GM10248 (cell line): ENCODE measurements at regions not wholly inside any gene's neighbourhood (a gene's known extent, or its start where the extent isn't known, plus 50 kb on each side); places are given as distances from the start of the nearest gene placed in this dataset.

Experiments
- CTCF ChIA-PET: fragments of 300-600 bp; sonication (Branson Sonifier 250); formaldehyde crosslinking; extraction: SDS; loops from one replicate; lab custom pipeline; 2021; ENCODE audit warnings: antibody characterized with exemption; lab: Yijun Ruan, JAX
- POLR2A ChIA-PET: fragments of 350-650 bp; sonication (Branson Sonifier 250); formaldehyde crosslinking; extraction: SDS; loops from one replicate; lab custom pipeline; 2020; ENCODE audit warnings: antibody characterized with exemption; lab: Yijun Ruan, JAX
- DNase-seq: peaks from one replicate; pipeline ENCODE4 v3.0.0; 2012; ENCODE audit errors: extremely low spot score
- TF ChIP-seq, protein P1 (sequence below): IDR thresholded peaks from 2 replicates; pipeline ENCODE4 v1.5.1; 2012; ENCODE audit warnings: mild to moderate bottlenecking, low read depth; ENCODE audit errors: extremely low read depth, missing control alignments, control extremely low read depth

DNA sequence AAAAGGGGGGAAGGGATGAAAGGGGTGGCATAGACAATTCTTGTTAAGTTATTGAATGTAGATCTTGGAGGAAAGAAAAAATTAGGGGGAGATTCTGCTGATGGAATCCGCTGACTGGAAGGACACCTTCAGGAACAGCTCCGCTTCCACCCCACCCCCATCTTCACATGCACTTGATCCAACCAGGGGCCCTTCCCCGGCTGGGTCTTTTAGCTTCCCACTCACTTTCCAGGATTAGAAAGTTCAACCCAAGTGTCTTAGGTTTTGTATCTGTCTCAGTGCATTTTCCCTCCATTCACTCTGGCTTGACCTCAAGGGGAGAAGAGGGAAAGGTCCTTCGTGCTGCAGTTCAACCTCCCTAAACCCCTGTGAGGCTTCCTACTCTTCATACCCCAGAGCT, 141.4 kb downstream of the IRS2 start:
- DNase-seq = no peak
- POLR2A ChIA-PET = no interaction called here
- CTCF ChIA-PET = no interaction called here

DNA sequence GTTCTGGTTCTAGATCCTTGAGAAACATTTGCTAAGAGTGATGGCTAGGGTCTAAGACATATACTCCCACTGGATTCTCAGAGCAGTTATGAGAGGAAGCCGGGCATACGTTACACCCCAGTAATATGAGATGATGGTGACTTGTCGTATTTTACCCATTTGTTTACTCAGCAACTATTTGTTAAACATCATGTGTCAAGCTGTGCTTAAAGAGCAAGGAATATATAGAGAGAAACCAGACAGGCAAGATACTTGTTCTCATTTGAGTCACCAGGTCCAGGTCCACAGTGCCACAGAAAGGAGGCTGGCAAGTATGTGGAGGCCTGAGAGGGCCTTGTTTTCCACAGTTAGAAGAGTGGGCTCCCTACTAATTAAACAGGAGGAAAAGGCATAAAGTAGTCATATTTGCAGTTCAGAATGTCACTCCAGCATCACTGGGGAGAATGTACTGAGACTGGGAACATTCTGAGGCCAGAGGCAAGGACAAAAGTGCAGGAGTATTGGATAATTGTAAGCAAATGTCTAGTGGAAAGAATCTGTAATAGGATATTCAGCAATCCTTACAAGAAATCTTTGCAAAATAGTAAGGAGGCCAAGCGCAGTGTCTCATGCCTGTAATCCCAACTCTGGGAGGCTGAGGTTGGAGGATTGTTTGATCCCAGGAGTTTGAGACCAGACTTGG, 142.2 kb downstream of the IRS2 start:
- TF ChIP-seq, protein P1, sequence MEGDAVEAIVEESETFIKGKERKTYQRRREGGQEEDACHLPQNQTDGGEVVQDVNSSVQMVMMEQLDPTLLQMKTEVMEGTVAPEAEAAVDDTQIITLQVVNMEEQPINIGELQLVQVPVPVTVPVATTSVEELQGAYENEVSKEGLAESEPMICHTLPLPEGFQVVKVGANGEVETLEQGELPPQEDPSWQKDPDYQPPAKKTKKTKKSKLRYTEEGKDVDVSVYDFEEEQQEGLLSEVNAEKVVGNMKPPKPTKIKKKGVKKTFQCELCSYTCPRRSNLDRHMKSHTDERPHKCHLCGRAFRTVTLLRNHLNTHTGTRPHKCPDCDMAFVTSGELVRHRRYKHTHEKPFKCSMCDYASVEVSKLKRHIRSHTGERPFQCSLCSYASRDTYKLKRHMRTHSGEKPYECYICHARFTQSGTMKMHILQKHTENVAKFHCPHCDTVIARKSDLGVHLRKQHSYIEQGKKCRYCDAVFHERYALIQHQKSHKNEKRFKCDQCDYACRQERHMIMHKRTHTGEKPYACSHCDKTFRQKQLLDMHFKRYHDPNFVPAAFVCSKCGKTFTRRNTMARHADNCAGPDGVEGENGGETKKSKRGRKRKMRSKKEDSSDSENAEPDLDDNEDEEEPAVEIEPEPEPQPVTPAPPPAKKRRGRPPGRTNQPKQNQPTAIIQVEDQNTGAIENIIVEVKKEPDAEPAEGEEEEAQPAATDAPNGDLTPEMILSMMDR = no peak
- ChIA-PET POLR2A (no interaction called here), CTCF (no interaction called here)
- no peak for DNase-seq

More for the DNA sequence above, 141.4 kb downstream of the IRS2 start:
- TF ChIP-seq, protein P1 = no peak

DNA sequence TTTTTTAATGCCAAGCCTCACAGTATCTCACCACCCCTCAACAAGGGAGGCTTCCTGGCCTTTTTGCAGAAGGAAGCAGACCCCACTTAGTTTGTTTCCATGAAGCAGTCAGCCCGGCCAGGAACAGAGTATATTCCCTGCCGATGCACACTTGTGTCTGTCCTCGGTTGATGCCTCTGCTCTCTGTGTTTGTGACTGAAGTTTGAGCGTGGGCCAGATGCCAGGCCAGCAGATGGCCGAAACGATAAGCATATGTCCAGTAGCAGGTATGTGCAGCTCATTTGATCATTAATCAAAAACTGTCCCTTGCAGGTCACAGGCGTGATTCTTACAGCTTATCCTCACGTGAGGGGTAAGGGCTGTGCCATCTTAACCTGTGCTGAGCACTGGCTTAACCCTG, 144.0 kb downstream of the IRS2 start:
- TF ChIP-seq, protein P1 = no peak
- POLR2A ChIA-PET = no interaction called here
- no peak for DNase-seq
- CTCF ChIA-PET = no interaction called here

DNA sequence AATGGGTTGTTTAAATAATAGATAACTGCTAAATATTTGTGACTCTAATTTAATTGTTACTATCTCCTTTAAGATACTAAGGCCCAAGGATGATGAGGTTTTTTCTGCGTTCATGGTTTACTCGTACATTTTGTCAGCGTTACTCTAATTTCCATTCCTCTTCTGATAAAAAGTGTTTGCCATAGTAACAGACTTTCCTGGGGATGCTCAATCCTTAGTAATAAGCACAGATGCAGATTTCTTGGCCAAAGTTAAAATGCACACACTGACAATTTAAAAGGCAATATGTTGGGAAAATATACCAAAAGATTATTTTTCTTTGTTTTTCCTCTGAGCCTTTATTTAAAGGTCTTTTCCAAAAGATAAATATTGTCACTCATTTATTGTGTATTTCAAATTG, 149.6 kb downstream of the IRS2 start:
- ChIA-PET CTCF (interaction anchor here (1.3 kb wide), 1 partner anchor 10 kb away, joined by 4 read pairs; no protein-coding TSS in a partner anchor), POLR2A (no interaction called here)
- TF ChIP-seq, protein P1 = no peak
- DNase-seq = no peak

DNA sequence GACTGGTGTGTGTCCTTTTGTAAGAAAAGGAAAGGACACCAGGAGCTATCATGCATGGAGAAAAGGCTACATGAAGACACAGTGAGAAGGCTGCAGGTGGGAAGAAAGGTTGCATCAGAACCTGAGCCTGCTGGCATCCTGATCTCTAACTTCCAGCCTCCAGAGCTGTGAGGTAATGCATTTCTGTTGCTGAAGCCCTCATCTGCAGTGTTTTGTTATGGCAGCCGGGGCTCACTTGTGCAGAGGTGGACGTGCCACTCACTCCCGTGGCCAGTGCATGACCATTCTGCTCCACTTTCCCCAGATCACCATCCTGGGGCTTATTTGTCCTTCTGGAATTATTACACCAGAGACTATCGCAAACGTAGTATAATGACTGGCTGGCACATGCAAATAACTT, 155.3 kb downstream of the IRS2 start:
- no peak for DNase-seq
- TF ChIP-seq, protein P1 = no peak
- CTCF ChIA-PET = no interaction called here
- POLR2A ChIA-PET = no interaction called here

DNA sequence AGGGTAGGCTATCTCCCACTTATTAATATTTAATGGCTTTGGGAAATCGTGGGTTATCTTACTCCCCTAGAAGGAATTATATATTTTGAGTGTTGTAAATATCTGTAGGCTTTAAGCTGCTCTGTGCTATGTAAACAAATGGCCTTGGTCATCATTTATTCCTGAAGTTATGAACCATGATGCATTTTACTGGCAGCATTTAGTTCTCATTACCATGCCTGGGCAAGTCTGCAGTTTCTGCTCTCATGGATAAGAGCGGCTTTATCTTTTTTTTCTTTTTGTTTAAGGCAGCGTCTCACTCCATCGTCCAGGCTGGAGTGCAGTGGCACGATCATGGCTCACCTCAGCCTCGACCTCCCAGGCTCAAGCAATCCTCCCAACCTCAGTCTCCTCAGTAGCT, 156.1 kb downstream of the IRS2 start:
- ChIA-PET CTCF (no interaction called here), POLR2A (no interaction called here)
- DNase-seq = no peak
- TF ChIP-seq, protein P1 = no peak
